GM12873 (cell line): ENCODE measurements at regions not wholly inside any gene's neighbourhood (a gene's known extent, or its start where the extent isn't known, plus 50 kb on each side); places are given as distances from the start of the nearest gene placed in this dataset.

Experiments
- CTCF ChIP-seq: IDR thresholded peaks from 2 replicates; pipeline ENCODE4 v1.5.1; 2012; ENCODE audit warnings: low read depth, mild to moderate bottlenecking, moderate library complexity, low read length, control low read depth; ENCODE audit not compliant: insufficient read depth; ENCODE audit errors: missing control alignments

GRCh38 chr6:112713402-112713801 lies 366.3 kb downstream of the RFPL4B start:
- no peak for TF ChIP-seq CTCF

- TF ChIP-seq CTCF = no peak
Measured at GRCh38 chr6:112717401-112717800, 370.3 kb downstream of the RFPL4B start.

- TF ChIP-seq CTCF = no peak
Measured at GRCh38 chr6:112717856-112718255, 370.7 kb downstream of the RFPL4B start.

GRCh38 chr6:112725541-112726085 lies 378.5 kb downstream of the RFPL4B start:
- no peak for TF ChIP-seq CTCF

- TF ChIP-seq CTCF = no peak
Measured at GRCh38 chr6:112735129-112735528, 388.0 kb downstream of the RFPL4B start.

- TF ChIP-seq CTCF = no peak
Measured at GRCh38 chr6:112739766-112740165, 392.6 kb downstream of the RFPL4B start.

GRCh38 chr6:112743323-112743722 lies 396.2 kb downstream of the RFPL4B start:
- TF ChIP-seq CTCF = no peak

- no peak for TF ChIP-seq CTCF
Measured at GRCh38 chr6:112744827-112745226, 397.7 kb downstream of the RFPL4B start.
